GM23338 (cell line): ENCODE measurements at regions not wholly inside any gene's neighbourhood (a gene's known extent, or its start where the extent isn't known, plus 50 kb on each side); places are given as distances from the start of the nearest gene placed in this dataset.

Experiments
- CREB1 ChIP-seq: fragments of 250-450 bp; sonication (Bioruptor Pico); IDR thresholded peaks from 2 replicates; pipeline ENCODE4 v1.5.0; 2020; ENCODE audit warnings: low read depth, mild to moderate bottlenecking, moderate library complexity
- CTCF ChIP-seq, 2 experiments: fragments of 200-600 bp in 1 of 2; sonication (generic) in 1 of 2; conservative IDR thresholded peaks; 2 replicates each; pipeline versions ENCODE4 v1.5.1 to v1.6.1; 2016 to 2017; ENCODE audit warnings: antibody characterized with exemption in 2 of 2, low read depth in 2 of 2, mild to moderate bottlenecking in 2 of 2, moderate library complexity in 1 of 2
- ETS1 ChIP-seq: IDR thresholded peaks from 2 replicates; pipeline ENCODE4 v1.6.1; 2016; ENCODE audit warnings: antibody characterized with exemption
- EZH2 ChIP-seq: fragments of 200-600 bp; sonication (generic); IDR thresholded peaks from one replicate; pipeline ENCODE4 v1.8.0; 2017; ENCODE audit warnings: antibody characterized with exemption, mild to moderate bottlenecking, low read depth; ENCODE audit not compliant: unreplicated experiment
- EZH2phosphoT487 ChIP-seq: fragments of 200-600 bp; sonication (generic); IDR thresholded peaks from one replicate; pipeline ENCODE4 v1.8.1; 2018; ENCODE audit warnings: antibody characterized with exemption; ENCODE audit not compliant: unreplicated experiment
- JUNB ChIP-seq: IDR thresholded peaks from one replicate; pipeline ENCODE4 v1.6.1; 2016; ENCODE audit warnings: antibody characterized with exemption; ENCODE audit not compliant: unreplicated experiment
- NANOG ChIP-seq: IDR thresholded peaks from 2 replicates; pipeline ENCODE4 v1.6.1; 2016; ENCODE audit warnings: antibody characterized with exemption, borderline replicate concordance
- POLR2AphosphoS5 ChIP-seq: IDR thresholded peaks from 2 replicates; pipeline ENCODE4 v1.6.1; 2016; ENCODE audit warnings: antibody characterized with exemption, low read depth
- REST ChIP-seq: IDR thresholded peaks from one replicate; pipeline ENCODE4 v1.6.1; 2018; ENCODE audit warnings: antibody characterized with exemption; ENCODE audit not compliant: unreplicated experiment
- ZNF331 ChIP-seq: fragments of 250-450 bp; sonication (Bioruptor Pico); IDR thresholded peaks from 2 replicates; pipeline ENCODE4 v1.5.0; 2020; ENCODE audit warnings: low read depth, mild to moderate bottlenecking, moderate library complexity

GRCh38 chr21:35791541-35792325 is 268.6 kb downstream of the SETD4 start:
- TF ChIP-seq CTCF (conservative IDR thresholded peaks at IDR 0.05; ENCODE audit: low read depth in 2 of 2) = no peak
- no peak for TF ChIP-seq POLR2AphosphoS5
- no peak for TF ChIP-seq ZNF331 (CRISPR knock-in tag)
- no peak for TF ChIP-seq NANOG
- TF ChIP-seq EZH2 = no peak
- no peak for TF ChIP-seq EZH2phosphoT487
- TF ChIP-seq REST = no peak
- TF ChIP-seq ETS1 = no peak
- no peak for TF ChIP-seq JUNB
- TF ChIP-seq CREB1 (CRISPR knock-in tag) = no peak
